CD4-positive, alpha-beta T cell (primary cell): ENCODE measurements at regions not wholly inside any gene's neighbourhood (a gene's known extent, or its start where the extent isn't known, plus 50 kb on each side); places are given as distances from the start of the nearest gene placed in this dataset.

ENCODE experiments used
- ATAC-seq: fragments of 200-7000 bp; cut with Tn5 transposase; one replicate; pipeline ENCODE4 v1.10.0; 2022; ENCODE audit warnings: mild to moderate bottlenecking; ENCODE audit not compliant: poor library complexity
- CTCF ChIA-PET: fragments of 350-600 bp; sonication (Branson Sonifier 250); formaldehyde crosslinking; loops from one replicate; lab custom pipeline; 2021; ENCODE audit warnings: antibody characterized with exemption, inconsistent platforms; lab: Charles Lee
- POLR2A ChIA-PET: fragments of 350-600 bp; sonication (Branson Sonifier 250); formaldehyde crosslinking; loops from one replicate; lab custom pipeline; 2021; ENCODE audit warnings: antibody characterized with exemption, inconsistent platforms; lab: Charles Lee
- DNase-seq, 14 experiments: peaks; one replicate each; pipeline ENCODE4 v3.0.0-alpha.2; 2013 to 2020; ENCODE audit warnings: mixed read lengths in 2 of 14
- H3K27ac ChIP-seq, 2 donors: one replicate each; pipeline versions ENCODE4 v1.5.1 to v1.7.0; 2013; ENCODE audit warnings: low read length in 2 of 2, low read depth in 1 of 2, mild to moderate bottlenecking in 1 of 2
- H3K27me3 ChIP-seq, 2 experiments: 1 replicate in 1 of 2; 2 replicates in 1 of 2; pipeline versions ENCODE4 v1.6.1 to v1.7.0; 2013; ENCODE audit warnings: low read length in 2 of 2, control low read depth in 1 of 2, mild to moderate bottlenecking in 1 of 2, moderate library complexity in 1 of 2; ENCODE audit not compliant: insufficient read depth in 2 of 2, control insufficient read depth in 1 of 2
- H3K36me3 ChIP-seq: one replicate; pipeline ENCODE4 v1.6.1; 2013; ENCODE audit warnings: low read length, control low read depth; ENCODE audit not compliant: insufficient read depth
- H3K4me1 ChIP-seq: one replicate; pipeline ENCODE4 v1.6.1; 2013; ENCODE audit warnings: low read length, control low read depth; ENCODE audit not compliant: insufficient read depth
- H3K4me3 ChIP-seq: one replicate; pipeline ENCODE4 v1.5.1; 2013; ENCODE audit warnings: mild to moderate bottlenecking, low read length, moderate library complexity
- H3K9me3 ChIP-seq, 2 experiments: 1 replicate in 1 of 2; 2 replicates in 1 of 2; pipeline versions ENCODE4 v1.6.1 to v1.7.0; 2013; ENCODE audit warnings: low read length in 2 of 2, mild to moderate bottlenecking in 2 of 2, control low read depth in 1 of 2, moderate library complexity in 1 of 2; ENCODE audit not compliant: control insufficient read depth in 1 of 2, insufficient read depth in 1 of 2
- H3K27ac Mint-ChIP-seq: one replicate; pipeline ENCODE4 v1.8.0; 2020; ENCODE audit warnings: mixed read lengths
- H3K27me3 Mint-ChIP-seq: one replicate; pipeline ENCODE4 v1.8.0; 2021; ENCODE audit warnings: mixed read lengths
- H3K36me3 Mint-ChIP-seq: one replicate; pipeline ENCODE4 v1.8.0; 2021; ENCODE audit warnings: low read depth, mixed read lengths
- H3K4me1 Mint-ChIP-seq: one replicate; pipeline ENCODE4 v1.8.0; 2021; ENCODE audit warnings: low read depth, mixed read lengths
- H3K4me3 Mint-ChIP-seq: one replicate; pipeline ENCODE4 v1.8.0; 2020; ENCODE audit warnings: mild to moderate bottlenecking, mixed read lengths
- H3K9me3 Mint-ChIP-seq: one replicate; pipeline ENCODE4 v1.8.0; 2020; ENCODE audit warnings: mixed read lengths
- CTCF ChIP-seq: fragments of 200-600 bp; IDR thresholded peaks from one replicate; pipeline ENCODE4 v1.8.0; 2022; ENCODE audit warnings: antibody characterized with exemption, mild to moderate bottlenecking
- intact Hi-C, 2 experiments: fragments of 100-400 bp; cut with DNase I in 1 of 2; cut with micrococcal nuclease in 1 of 2; formaldehyde crosslinking; loops; one replicate each; pipeline versions ENCODE4 v1.15.1 to v1.9.0; 2023 to 2025; cut with DNase I, micrococcal nuclease

GRCh38 chr17:22654447-22654846, 962.1 kb downstream of the KCNJ18 start:
- no peaks in the 10 kb centered on the region for H3K4me1 ChIP-seq
- Mint-ChIP-seq H3K9me3 (peaks cover 25% of the 10 kb centered on the region), H3K36me3 (no peaks in the 10 kb centered on the region), H3K4me3 (no peak overlapping the region), H3K27ac (no peak overlapping the region), H3K27me3 (no peaks in the 10 kb centered on the region), H3K4me1 (no peaks in the 10 kb centered on the region)
- no peak overlapping the region for H3K4me3 ChIP-seq
- ATAC-seq (no peak), DNase-seq (no peak)
- ChIA-PET CTCF (no interaction called here), POLR2A (no interaction called here)
- no peak for TF ChIP-seq CTCF
- no peak overlapping the region for H3K27ac ChIP-seq
- intact Hi-C loops = loop anchor here in 1 of 2 experiments (10.0 kb wide), 1 partner anchor 100 kb away; no protein-coding TSS in a partner anchor
- H3K27me3 ChIP-seq = no peaks in the 10 kb centered on the region
- no peaks in the 10 kb centered on the region for H3K36me3 ChIP-seq
- peaks cover 6 to 10% of the 10 kb centered on the region in 2 experiments for H3K9me3 ChIP-seq

- Mint-ChIP-seq H3K27me3 (no peaks in the 10 kb centered on the region), H3K36me3 (no peaks in the 10 kb centered on the region), H3K4me1 (no peaks in the 10 kb centered on the region), H3K9me3 (peaks cover 2% of the 10 kb centered on the region), H3K27ac (no peak overlapping the region), H3K4me3 (no peak overlapping the region)
- no peak for DNase-seq
- CTCF ChIA-PET = no interaction called here
- Histone ChIP-seq H3K27me3 (no peaks in the 10 kb centered on the region), H3K27ac (no peak overlapping the region), H3K4me3 (no peak overlapping the region), H3K9me3 (peaks cover 0 to 23% of the 10 kb centered on the region in 2 experiments), H3K36me3 (no peaks in the 10 kb centered on the region), H3K4me1 (no peaks in the 10 kb centered on the region)
- intact Hi-C loops = no loop called here
- no peak for ATAC-seq
- TF ChIP-seq CTCF = no peak
- POLR2A ChIA-PET = no interaction called here
These were observed 977.4 kb downstream of the KCNJ18 start for GRCh38 chr17:22669721-22670120.

GRCh38 chr17:22671110-22671509, 978.8 kb downstream of the KCNJ18 start:
- Mint-ChIP-seq H3K36me3 (no peaks in the 10 kb centered on the region), H3K4me1 (no peaks in the 10 kb centered on the region), H3K9me3 (peaks cover 2% of the 10 kb centered on the region), H3K27me3 (no peaks in the 10 kb centered on the region), H3K27ac (no peak overlapping the region), H3K4me3 (no peak overlapping the region)
- POLR2A ChIA-PET = no interaction called here
- no peaks in the 10 kb centered on the region for H3K4me1 ChIP-seq
- peaks cover 0 to 23% of the 10 kb centered on the region in 2 experiments for H3K9me3 ChIP-seq
- H3K4me3 ChIP-seq = no peak overlapping the region
- CTCF ChIA-PET = no interaction called here
- no peaks in the 10 kb centered on the region for H3K36me3 ChIP-seq
- intact Hi-C loops = no loop called here
- ATAC-seq (no peak), DNase-seq (no peak)
- H3K27ac ChIP-seq = no peak overlapping the region
- no peak for TF ChIP-seq CTCF
- H3K27me3 ChIP-seq = no peaks in the 10 kb centered on the region
